C4-2B (cell line): ENCODE measurements at regions not wholly inside any gene's neighbourhood (a gene's known extent, or its start where the extent isn't known, plus 50 kb on each side); places are given as distances from the start of the nearest gene placed in this dataset.

ENCODE experiments used
- CTCF ChIP-seq: fragments of 450-650 bp; conservative IDR thresholded peaks from 2 replicates; pipeline ENCODE4 v1.5.1; 2017; ENCODE audit warnings: mild to moderate bottlenecking
- ZFX ChIP-seq: fragments of 450-650 bp; IDR thresholded peaks from 2 replicates; pipeline ENCODE4 v1.6.1; 2017

DNA sequence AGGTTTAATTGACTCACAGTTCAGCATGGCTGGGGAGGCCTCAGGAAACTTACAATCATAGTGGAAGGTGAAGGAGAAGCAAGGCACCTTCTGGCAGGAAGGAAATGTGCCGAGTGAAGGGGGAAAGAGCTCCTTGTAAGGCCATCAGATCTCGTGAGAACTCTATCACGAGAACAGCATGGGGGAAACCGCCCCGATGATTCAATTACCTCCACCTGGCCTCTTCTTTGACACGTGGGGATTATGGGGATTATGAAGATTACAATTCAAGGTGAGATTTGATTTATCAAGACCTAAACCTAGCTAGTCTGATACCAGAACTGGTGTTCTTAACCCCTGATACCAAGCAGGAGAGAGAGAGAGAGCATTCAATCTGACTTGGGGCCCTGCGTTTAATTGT is 258.7 kb downstream of the PTEN start:
- TF ChIP-seq CTCF: no peak
- no peak for TF ChIP-seq ZFX
